ENCODE measurements at regions not wholly inside any gene's neighbourhood (a gene's known extent, or its start where the extent isn't known, plus 50 kb on each side); places are given as distances from the start of the nearest gene placed in this dataset.

DNA sequence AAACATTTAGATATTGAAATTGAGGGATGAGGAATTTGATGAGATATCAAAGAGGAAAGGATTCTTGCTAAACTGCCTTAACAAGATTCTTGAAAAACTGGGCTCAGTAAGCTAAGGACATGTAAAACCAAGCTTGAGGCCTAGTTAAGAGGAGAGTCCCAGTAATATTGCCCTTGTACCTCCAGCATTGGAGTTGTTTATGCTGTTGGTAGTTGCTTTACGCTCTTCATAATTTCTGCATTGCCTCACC is 156.1 kb upstream of the TRIM24 start:
- TF ChIP-seq CTCF (conservative IDR thresholded peaks at IDR 0.05; ENCODE audit: low read length), result no peak
- no peak for TF ChIP-seq EZH2phosphoT487 (IDR thresholded peaks at IDR 0.05; ENCODE audit: borderline replicate concordance)
